ENCODE measurements at regions not wholly inside any gene's neighbourhood (a gene's known extent, or its start where the extent isn't known, plus 50 kb on each side); places are given as distances from the start of the nearest gene placed in this dataset.
A peak's percentile ranks its signal among the peaks of the same experiment; 100 is the strongest.
"Not testable (repeated sequence)": the region's sequence is repeated elsewhere in the genome, so short reads cannot be mapped to it uniquely, and the experiment has no call there.

DNA sequence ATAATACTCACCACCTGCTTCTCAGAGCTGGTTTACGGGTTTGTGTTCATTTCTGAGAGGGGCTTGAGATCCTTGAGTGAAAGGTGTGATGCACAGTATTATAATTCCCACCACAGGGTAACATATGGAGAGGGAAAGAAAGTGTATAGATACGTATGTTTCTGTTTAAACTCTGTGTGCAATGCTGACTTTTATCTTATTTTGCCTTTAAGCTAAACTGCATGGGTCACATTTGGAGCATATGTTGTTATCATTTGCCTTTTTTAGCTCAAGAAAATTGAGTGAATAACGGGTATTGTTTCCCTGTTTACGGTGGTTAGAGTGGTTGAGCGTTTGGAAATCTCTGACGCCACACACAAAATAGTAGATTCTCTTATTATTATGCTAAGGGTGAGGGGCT, 191.1 kb upstream of the NFIA start:
- no peak for DNase-seq (ENCODE audit: low read depth in 2 of 2)

DNA sequence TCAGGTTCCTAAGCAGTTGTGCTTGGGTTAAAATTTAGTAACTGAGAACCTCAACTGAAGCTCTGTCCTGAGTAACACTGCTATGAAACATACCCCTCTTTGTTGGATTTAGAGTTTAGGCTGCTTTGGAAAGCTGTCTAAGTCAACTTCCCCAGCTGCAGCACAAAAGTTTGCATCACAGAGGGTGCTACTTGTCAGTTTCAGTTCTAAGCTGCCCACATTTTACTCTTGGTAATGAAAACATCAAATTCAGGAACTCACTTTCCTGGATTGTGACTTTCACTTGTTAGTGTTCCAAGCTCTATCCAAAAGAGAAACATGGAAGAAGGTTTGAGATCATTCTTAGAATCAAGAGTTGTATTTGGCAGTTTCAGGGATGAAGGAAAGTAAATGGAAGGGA, 191.7 kb upstream of the NFIA start:
- no peak for DNase-seq (ENCODE audit: low read depth in 2 of 2)

DNA sequence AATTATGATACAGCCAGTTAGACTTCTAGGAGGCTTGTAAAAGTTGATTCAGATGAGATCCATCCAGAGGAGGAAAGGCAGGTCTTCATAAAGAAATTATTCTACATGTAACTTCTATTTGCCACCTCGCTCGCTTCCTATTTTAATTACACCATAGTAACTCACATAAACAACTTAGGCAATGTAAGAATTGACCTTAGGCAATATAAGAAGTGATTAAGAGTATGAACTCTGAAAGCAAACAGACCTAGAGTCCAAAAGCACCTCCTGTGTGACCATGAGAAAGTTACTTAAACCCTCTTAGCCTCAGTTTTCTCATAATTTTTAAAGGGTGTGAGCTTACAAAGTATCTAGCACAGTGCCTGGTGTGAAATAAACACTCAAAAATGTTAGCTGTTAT, 192.7 kb upstream of the NFIA start:
- no peak for DNase-seq (ENCODE audit: low read depth in 2 of 2)

DNA sequence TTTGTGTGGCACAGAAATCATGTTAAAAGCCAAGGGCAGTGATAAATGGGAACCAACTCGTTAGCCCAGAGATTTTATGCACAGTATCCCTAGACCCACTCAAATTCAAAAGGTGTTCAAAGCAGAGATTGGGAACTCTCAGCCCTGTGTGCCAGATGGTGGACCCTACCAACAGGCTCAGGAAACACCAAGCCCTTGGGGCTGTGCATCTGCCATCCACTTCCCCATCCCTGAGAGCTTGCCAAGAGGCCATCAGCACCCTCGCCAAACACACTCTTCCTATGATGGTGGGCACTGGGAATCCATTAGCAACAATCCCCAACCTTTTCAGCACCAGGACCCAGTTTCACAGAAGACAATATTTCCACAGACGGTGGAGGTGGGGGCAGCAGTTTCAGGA, 194.2 kb upstream of the NFIA start:
- DNase-seq (ENCODE audit: low read depth in 2 of 2): no peak

DNA sequence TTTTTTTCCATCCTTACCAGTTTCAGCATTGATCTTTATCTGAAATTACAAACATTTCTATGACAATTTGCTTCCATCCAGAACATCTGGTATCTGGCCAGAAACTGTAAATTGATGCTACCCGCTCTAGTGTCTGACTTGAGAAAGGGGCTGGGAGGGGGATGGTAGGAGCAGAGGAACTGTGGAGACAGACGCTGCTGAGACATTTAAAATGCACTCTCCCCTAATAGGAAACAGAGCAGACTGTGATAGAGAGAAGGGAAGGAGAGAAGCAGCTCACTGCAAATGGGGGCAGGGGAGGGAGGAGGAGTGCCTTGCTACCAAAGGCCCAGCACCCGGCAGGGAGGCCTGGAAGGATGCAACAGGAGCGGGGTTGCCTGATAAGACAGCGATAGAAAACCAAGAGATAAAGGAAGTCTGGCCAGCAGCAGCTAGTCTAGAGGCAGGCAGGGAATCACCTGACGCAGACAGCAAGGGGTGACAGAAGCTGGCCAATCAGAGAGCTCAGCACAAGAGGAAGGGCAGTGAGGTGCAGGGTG, 195.5 kb upstream of the NFIA start:
- DNase-seq (ENCODE audit: low read depth in 2 of 2): peak in 1 of 2 experiments; percentile 4

DNA sequence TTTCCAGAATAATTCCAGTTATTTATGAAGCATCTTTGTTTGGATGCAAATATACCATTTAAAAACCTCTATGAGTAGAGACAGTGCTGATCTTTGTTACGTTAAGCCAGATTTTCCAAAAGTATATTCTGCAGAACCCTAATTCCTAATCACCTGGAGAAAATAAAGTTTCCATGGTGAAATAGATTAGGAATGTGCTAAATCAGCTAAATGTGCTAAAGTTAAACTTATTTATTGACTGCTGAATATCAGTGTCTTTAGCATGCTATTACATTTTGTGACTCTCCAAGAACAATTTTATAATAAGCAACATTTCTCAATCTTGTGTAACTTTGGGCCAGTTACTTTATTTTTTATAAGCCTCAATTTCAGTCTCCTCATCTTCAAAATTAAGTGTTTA, 196.3 kb upstream of the NFIA start:
- DNase-seq (ENCODE audit: low read depth in 2 of 2): no peak

DNA sequence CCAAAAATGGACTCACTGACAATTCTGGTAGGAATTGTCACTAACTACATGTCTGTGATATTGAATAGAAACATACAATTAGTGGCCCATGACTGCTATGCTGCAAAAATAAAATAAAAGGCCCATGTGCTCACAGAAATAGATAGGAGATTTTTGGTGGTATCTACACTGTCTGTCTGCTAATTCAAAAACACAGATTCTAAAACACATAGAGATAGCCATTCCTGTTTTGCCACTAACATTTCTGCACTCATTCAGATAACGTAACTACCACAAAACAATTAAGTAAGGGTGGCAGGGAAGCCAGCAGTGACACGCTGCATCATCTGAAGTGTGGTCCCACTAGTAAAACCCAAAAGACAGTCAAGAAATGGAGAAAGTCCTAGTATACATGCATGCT, 202.2 kb upstream of the NFIA start:
- DNase-seq (ENCODE audit: low read depth in 2 of 2): no peak

DNA sequence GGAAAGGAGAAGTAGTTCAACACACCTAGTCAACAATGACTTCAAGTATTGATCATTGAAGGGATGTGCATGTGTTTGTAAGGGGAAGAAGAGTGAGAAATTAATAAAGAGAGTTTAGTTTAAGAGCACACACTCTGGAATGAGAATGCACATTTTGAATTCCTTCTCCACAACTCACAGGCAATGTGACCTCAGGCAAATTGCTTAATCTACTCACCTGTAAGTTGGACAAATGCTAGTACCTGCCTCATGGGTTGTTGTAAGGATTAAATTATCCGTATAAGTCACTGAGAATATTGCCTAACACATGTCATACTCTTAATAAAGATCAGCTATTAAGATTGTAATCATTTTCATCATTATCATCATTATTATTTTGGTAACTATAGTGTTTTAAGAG, 204.0 kb upstream of the NFIA start:
- DNase-seq (ENCODE audit: low read depth in 2 of 2): no peak

DNA sequence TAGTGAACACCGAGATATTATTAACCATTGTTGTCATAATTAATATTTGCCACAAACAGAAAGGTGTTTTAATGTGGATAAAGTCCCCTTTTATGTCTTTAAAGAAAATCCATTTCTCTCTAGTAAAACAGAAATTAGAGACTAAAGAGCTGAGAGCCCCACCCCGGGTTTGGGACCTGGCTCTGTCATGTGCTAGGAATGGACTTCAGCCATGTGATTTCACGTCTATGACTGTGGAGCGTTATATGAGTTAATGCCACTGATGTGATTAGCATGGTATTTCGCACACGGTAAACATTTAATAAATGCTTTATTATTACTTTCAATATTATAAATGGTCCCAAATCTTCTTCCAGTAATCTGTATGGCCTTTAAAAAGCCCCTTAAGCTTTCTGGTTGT, 205.0 kb upstream of the NFIA start:
- no peak for DNase-seq (ENCODE audit: low read depth in 2 of 2)

DNA sequence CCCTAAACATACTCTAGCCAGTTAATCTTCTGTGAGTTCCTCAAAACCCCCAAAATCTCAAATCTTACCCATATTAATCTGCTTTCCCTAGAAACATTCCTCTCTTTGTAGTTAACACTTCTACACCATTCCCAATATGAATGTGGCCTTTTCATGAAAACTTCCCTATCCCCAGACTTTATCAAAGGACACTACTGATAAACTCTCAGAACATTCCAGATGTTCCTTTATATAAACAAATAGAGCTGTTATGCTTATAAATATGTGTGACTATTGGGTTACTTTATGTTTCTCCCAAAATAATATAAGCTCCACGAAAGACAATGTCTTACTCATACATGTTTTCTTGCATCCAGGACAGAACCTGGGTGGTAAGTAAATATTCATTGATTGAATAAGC, 205.4 kb upstream of the NFIA start:
- DNase-seq (ENCODE audit: low read depth in 2 of 2): no peak

DNA sequence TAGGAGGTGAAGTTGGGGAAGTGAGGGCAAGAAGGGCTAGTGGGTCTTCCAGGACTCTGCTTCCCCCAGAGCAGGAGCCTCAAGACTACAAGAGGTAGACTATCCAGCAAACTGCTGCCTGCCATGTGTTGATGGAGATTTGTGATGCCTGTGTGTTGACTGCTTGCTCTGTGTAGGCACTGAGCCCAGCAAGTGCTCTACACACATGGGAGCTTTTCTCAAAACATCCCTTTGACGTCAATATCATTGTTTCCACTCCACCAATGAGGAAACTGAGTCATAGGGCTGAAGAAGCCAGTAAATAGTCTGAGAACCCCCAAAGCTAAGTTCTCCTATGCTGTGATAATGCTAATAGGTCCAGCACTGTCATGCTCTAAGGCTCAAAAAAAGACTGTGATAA, 207.2 kb upstream of the NFIA start:
- DNase-seq (ENCODE audit: low read depth in 2 of 2): no peak

DNA sequence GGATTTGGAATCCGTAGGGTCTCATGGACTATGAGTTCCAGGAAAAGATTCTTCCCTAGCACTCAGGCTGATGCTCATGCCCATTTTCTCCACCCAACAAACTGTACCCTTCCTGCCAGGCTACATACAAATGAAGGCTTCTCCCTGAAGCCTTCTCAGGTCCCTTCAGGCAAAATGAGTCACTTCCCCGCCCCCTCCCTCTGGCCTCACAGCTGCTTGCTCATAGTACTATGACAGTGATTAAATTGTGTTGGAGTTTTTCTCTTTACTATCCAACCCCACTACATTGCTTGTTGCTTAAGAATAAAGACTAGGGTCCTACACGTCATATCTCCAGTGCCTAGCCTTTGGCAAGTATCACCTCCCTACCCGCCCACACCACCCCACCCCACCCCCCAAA, 207.6 kb upstream of the NFIA start:
- DNase-seq (ENCODE audit: low read depth in 2 of 2): no peak

DNA sequence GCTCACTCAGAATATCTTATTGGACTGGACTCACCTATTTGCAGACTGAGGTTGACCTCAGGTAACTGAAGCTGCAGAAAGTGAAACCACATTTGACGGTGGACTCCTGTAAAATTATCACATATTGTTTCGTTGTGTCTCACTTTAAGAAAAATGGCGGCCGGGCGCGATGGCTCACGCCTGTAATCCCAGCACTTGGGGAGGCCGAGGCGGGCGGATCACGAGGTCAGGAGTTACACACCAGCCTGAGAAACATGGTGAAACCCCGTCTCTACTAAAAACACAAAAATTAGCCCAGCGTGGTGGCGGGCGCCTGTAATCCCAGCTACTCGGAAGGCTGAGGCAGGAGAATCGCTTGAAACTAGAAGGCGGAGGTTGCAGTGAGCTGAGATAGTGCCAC, 209.0 kb upstream of the NFIA start:
- DNase-seq (ENCODE audit: low read depth in 2 of 2): not testable (repeated sequence)

DNA sequence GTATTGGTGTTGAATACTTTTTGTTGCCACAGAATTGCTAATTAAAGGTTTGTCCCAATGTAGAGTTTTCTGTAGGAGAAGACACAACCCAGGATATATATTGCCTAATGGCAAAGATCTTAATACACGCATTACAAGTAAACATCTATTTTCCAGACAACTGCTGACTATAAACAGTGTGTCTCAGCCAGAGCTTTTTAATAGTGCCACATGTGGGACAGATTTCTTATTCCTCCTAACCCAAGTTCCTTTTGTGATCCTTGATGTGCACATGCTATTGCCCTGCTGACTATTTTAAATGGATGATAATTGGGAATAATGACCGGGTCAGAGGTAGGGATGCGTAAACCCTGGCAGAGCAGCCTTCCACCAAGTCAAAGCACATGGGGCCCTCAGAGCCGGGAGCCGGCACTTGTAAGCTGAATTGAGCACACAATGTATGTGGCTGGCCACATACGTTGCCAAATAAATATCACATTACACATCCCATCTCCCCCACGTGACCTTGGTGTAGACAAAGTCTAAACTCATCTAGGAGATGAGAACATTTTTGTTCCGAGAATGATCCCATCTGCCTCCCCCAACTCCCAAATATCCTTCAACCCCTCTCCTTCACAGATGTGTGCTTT, 209.8 kb upstream of the NFIA start:
- DNase-seq (ENCODE audit: low read depth in 2 of 2): no peak

DNA sequence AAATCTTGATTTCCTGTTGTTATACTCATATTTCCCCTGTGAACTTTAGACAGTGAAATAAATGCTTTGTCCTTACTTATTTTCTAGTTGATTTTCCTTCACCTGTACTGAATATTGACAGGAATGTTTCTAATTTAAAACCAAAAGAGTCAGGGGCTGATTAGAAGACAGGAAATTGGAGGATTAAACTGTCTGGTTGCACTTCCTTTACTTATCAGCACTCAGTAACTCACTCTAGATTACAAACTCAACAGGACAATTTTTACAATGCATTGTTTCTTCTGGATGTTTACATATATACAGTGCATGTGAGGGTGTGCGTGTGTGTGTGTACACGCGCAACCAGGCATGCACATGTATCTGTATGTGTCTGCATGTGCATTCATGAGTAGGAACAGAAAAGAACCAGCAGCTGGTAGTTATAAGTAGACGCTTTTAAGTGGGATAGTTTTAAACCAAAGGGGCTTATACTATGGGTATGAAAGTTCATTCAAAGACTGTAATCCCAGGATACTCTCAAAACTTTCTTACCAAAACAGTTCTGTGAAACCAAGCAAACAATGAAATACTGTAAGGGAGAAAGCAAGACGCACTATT, 212.0 kb upstream of the NFIA start:
- DNase-seq (ENCODE audit: low read depth in 2 of 2): no peak

DNA sequence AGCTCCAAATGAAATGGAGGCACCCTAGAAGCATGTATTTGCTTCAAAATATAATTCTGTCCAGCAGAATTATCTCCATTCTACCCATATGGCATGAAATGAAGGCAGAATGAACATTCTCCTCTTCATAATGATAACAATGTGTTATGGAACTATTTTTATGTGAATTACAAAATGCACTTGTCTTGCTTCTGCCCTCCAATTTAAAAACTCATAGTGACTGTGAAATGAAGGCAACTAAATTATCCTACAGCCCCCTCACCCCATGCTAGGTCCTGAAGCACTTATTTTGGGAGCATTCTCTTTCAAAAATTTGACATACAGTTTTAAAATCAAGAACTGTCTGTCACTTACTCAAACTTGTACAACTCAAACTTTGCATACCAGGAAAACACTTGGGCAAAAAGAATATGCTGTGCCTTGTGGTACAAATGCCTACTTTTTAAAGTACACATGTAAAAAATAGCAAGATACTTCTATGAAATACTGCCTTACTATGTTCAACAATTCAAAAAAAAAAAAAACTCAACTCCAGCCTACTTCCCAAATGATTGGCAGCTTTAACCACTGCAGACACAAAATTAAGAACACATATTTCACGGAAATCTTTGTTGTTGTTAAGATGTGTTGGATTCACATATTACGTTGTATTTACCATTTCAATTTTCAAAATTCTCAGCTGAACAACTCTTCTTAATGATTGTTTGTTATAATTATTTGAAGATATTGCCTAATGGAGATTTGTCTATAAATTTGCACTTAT, 213.3 kb upstream of the NFIA start:
- DNase-seq (ENCODE audit: low read depth in 2 of 2): no peak

DNA sequence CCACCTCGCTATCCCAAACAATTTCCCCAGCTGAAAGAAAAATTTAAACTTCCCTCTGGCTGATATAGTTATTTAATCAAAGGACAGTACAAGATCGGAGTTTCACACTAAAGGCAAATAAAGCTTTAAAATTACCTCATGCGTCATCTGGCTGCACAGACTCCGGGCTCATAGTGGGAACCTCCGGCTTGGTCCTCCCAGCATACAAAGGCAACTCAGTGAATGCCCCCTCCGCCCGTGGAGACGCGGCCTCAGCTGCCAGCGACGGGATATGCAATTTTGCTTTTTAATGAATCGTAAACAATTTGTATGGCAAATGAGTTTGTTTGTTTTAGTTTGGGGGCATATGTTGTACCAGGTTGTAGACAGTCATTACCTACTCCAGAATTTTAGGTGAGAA, 214.6 kb upstream of the NFIA start:
- DNase-seq (ENCODE audit: low read depth in 2 of 2): no peak

DNA sequence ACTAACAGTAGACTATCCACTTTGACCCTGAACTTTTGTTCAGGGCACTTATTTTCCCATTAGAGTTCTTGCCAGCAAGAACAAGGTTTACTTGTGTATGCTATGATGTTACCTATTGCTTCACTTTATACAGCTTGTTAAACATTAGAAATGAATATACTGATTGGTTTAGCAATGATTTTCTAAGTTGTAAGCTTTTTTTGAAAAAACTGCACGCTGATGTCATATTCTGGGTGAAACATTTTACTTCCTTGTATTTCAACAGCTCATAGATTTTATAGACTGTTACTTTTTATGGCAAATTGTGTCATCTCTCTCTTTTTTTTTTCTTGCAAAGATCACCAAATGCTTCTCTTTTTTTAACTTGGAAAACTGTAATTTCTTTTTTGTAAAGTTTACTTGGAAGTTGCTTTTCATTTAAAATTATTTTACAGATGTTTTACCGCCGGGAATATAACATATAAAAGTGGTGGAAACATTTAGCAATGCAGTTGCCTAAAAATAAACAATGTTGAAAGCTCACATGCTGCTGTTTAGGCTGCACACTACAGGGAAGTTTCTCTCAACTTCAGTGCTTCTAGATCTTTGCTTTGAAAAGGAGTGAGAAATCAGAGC, 215.3 kb upstream of the NFIA start:
- DNase-seq (ENCODE audit: low read depth in 2 of 2): no peak

DNA sequence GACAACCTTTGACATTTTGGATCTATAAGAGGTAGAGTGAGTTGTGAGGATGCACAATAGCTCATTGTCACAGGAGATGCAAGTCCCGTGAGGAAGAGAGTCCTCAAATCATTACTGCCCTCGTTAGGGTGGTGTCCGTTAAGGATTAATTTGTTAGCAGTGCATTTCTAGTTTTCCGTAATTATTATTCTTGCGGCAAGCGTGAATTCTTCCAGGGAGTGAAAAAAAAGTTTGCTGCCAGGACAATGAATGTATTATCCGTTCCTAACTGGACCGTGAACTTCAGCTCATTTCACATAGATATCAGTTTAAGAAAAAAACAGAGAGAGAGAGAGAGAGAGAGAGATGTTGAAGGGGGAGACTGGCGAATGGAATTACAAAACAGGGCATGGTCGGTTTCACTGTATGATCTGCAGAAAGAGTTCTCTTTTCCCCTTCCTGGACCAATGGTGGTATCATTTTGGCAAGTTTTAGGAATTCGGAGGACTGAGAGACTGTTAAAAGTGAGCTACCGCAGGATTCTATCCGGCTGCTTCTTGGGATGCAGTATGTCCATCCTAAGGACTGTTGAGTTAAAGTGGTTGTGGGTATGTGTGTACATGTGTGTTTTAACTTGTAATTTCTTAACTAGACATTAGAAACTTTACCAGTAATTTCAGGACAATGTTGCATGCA, 216.0 kb upstream of the NFIA start:
- no peak for DNase-seq (ENCODE audit: low read depth in 2 of 2)

DNA sequence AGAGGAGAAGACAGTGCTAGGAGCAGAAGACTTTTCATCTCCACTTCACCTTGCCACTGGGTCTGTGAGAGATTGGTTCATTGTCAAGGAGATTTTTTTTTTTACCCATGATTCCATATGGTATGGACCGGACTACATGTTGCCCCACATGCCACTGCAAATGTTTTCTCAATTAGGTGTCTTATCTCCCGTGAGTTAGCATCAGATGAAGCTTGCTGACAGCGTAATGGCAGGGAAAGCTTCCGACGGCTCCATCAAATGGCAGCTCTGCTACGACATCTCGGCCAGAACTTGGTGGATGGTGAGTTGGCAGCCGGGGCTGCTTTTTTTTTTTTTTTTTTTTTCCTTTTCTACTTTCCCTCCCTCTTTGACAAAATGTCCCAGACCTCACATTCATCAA, 217.2 kb upstream of the NFIA start:
- no peak for DNase-seq (ENCODE audit: low read depth in 2 of 2)

DNA sequence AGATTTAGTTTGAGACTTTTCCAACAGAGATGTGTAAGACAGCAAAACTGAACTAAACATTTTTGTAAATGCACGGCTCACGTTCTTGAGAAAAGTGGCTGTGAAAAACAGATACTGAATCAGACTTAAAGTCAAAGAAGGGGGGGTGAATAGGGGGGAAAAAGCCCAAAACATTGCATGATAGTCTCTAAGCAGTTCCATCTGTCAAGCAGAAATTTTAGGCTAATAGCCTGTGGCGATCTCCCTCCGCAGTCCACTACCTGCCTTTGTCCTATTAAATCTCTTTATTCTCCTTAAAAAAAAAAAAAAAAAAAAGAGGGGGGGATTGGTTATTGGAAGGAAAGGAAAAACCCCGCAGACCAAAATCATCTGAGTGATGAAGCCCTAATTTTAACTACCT, 217.6 kb upstream of the NFIA start:
- DNase-seq (ENCODE audit: low read depth in 2 of 2): no peak

DNA sequence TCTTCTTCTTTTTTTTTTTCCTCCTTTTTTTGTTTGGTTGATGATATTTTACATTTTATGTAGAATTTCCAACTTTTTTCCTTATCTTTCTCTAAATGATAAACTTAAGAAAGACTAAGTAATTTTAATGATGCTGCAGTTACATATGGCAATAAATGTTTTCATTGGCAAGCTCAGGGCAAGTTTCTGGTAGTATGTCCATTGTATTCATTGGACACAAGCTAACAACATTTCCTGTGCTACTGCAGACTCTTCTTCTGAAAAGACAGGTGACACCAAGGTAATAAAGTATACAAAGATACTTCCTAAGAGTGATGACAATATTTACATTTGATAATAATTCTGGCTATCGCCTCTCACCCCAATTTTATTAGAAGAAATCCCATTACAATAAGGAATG, 219.2 kb upstream of the NFIA start:
- DNase-seq (ENCODE audit: low read depth in 2 of 2): no peak

Measured in fibroblast of skin of left biceps (primary cell).